ENCODE measurements at regions not wholly inside any gene's neighbourhood (a gene's known extent, or its start where the extent isn't known, plus 50 kb on each side); places are given as distances from the start of the nearest gene placed in this dataset.

DNA sequence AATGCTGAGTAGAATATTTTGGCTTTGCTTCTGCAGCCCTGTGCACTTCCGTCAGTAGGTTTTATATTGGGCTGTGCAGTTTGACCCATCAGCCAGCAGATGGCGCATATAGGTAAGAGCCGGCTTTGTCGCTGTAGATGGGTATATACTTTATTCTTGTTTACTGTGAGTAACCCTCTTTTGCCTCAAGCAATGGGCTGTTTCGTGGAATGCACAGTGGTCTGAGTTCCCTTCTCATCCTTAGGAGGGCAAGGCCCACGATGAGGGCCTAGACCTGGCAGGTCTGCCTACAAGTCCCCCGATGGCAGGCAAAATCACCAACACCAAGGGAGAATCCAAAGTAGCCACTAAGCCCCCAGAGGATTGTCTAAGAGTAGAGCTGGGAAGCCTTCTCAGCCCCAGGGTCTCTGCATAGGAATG lies 1002.9 kb upstream of the KCND2 start:
- DNase-seq (ENCODE audit: low read depth, low spot score) = peak; percentile 26
- Histone ChIP-seq H3K27ac (ENCODE audit: low read depth, low read length) (no peak overlapping the region), H3K27me3 (ENCODE audit: control insufficient read depth, insufficient read depth, low read length) (no peaks in the 10 kb centered on the region), H3K4me3 (ENCODE audit: low read depth, low read length) (no peak overlapping the region), H3K9me3 (ENCODE audit: control insufficient read depth, insufficient read depth, low read length) (no peaks in the 10 kb centered on the region)
- ChIA-PET CTCF (interaction anchor here (1.1 to 2.5 kb wide), 4 partner anchors 8 to 1285 kb away, joined by 3 to 15 read pairs (median 7); no protein-coding TSS in a partner anchor), POLR2A (no interaction called here)
- peak; percentile 86 for TF ChIP-seq CTCF (IDR thresholded peaks at IDR 0.05; ENCODE audit: low read depth, low read length)

DNA sequence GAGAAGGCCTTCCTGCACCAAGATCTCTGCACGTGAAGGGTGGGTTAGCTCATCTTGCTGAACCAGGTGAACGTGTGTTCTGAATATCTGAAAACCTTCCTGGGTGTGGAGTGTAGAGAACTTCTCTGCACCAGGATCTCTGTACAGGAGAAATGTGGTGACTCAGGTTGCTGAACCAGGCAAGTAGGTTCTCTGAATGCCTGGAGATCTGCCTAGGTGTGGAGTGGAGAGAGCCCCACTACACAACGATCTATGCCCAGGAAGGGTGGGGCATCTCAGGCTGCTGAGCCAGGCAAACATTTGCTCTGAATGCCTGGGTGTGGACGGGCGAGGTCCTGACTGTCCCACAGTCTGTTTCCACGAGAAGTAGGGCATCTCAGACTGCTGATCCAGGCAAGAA lies 1002.3 kb upstream of the KCND2 start:
- no peaks in the 10 kb centered on the region for H3K27me3 ChIP-seq (ENCODE audit: control insufficient read depth, insufficient read depth, low read length)
- no peak for TF ChIP-seq CTCF (IDR thresholded peaks at IDR 0.05; ENCODE audit: low read depth, low read length)
- H3K4me3 ChIP-seq (ENCODE audit: low read depth, low read length) = no peak overlapping the region
- ChIA-PET POLR2A (no interaction called here), CTCF (interaction anchor here (1.1 to 2.5 kb wide), 5 partner anchors 8 to 1284 kb away, joined by 3 to 15 read pairs (median 8); no protein-coding TSS in a partner anchor)
- no peak for DNase-seq (ENCODE audit: low read depth, low spot score)
- no peak overlapping the region for H3K27ac ChIP-seq (ENCODE audit: low read depth, low read length)
- no peaks in the 10 kb centered on the region for H3K9me3 ChIP-seq (ENCODE audit: control insufficient read depth, insufficient read depth, low read length)

GRCh38 chr7:119271147-119271779 lies 1001.7 kb upstream of the KCND2 start:
- no peak for TF ChIP-seq CTCF (IDR thresholded peaks at IDR 0.05; ENCODE audit: low read depth, low read length)
- POLR2A ChIA-PET = no interaction called here
- Histone ChIP-seq H3K27ac (ENCODE audit: low read depth, low read length) (no peak overlapping the region), H3K4me3 (ENCODE audit: low read depth, low read length) (no peak overlapping the region), H3K9me3 (ENCODE audit: control insufficient read depth, insufficient read depth, low read length) (no peaks in the 10 kb centered on the region), H3K27me3 (ENCODE audit: control insufficient read depth, insufficient read depth, low read length) (no peaks in the 10 kb centered on the region)
- CTCF ChIA-PET = interaction anchor here (1.1 to 2.1 kb wide), 4 partner anchors 9 to 1284 kb away, joined by 3 to 8 read pairs (median 7); no protein-coding TSS in a partner anchor
- no peak for DNase-seq (ENCODE audit: low read depth, low spot score)

- Histone ChIP-seq H3K9me3 (ENCODE audit: control insufficient read depth, insufficient read depth, low read length) (no peaks in the 10 kb centered on the region), H3K27me3 (ENCODE audit: control insufficient read depth, insufficient read depth, low read length) (no peaks in the 10 kb centered on the region), H3K27ac (ENCODE audit: low read depth, low read length) (no peak overlapping the region), H3K4me3 (ENCODE audit: low read depth, low read length) (no peak overlapping the region)
- CTCF ChIA-PET = interaction anchor here (1.4 kb wide), 1 partner anchor 12 kb away, joined by 4 read pairs; no protein-coding TSS in a partner anchor
- DNase-seq (ENCODE audit: low read depth, low spot score) = no peak
- POLR2A ChIA-PET = no interaction called here
- TF ChIP-seq CTCF (IDR thresholded peaks at IDR 0.05; ENCODE audit: low read depth, low read length) = no peak
Measured at GRCh38 chr7:119281181-119281846, 991.7 kb upstream of the KCND2 start.

GRCh38 chr7:119283353-119283752 lies 989.6 kb upstream of the KCND2 start:
- Histone ChIP-seq H3K27ac (ENCODE audit: low read depth, low read length) (no peak overlapping the region), H3K27me3 (ENCODE audit: control insufficient read depth, insufficient read depth, low read length) (no peaks in the 10 kb centered on the region), H3K4me3 (ENCODE audit: low read depth, low read length) (no peak overlapping the region), H3K9me3 (ENCODE audit: control insufficient read depth, insufficient read depth, low read length) (no peaks in the 10 kb centered on the region)
- DNase-seq (ENCODE audit: low read depth, low spot score) = no peak
- TF ChIP-seq CTCF (IDR thresholded peaks at IDR 0.05; ENCODE audit: low read depth, low read length) = no peak
- POLR2A ChIA-PET = no interaction called here
- CTCF ChIA-PET = no interaction called here

All from AG04450 (cell line).